Stimulated activated naive CD8-positive, alpha-beta T cell treated with anti-CD3 and anti-CD28 coated beads, Interleukin-15, Interleukin-2, amounts not matched to agents 100 U/mL and 50 U/mL, for 24 hours (primary cell): ENCODE measurements at regions not wholly inside any gene's neighbourhood (a gene's known extent, or its start where the extent isn't known, plus 50 kb on each side); places are given as distances from the start of the nearest gene placed in this dataset.
"Not testable (repeated sequence)": the region's sequence is repeated elsewhere in the genome, so short reads cannot be mapped to it uniquely, and the experiment has no call there.

Experiments used
- ATAC-seq: fragments of 150-1000 bp; cut with Tn5 transposase; one replicate; pipeline ENCODE4 v1.10.0; 2021
- DNase-seq: peaks from one replicate; pipeline ENCODE4 v3.0.0; 2021

DNA sequence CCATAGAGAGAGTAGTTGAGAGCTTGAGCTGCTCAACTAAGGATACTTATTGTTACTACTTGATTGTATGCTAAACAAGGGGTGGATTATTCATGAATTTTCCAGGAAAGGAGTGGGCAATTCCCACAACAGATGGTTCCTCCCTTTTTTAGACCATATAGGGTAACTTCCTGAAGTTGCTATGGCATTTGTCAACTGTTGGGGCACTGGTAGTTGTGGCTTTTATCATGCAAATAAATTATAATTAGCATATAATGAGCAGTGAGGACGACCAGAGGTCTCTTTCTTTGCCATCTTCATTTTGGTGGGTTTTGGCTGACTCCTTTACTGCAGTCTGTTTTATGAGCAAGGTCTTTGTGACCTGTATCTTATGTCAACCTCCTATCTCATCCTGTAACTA, 1403.5 kb upstream of the PABPC4L start:
- no peak for DNase-seq
- ATAC-seq = no peak

DNA sequence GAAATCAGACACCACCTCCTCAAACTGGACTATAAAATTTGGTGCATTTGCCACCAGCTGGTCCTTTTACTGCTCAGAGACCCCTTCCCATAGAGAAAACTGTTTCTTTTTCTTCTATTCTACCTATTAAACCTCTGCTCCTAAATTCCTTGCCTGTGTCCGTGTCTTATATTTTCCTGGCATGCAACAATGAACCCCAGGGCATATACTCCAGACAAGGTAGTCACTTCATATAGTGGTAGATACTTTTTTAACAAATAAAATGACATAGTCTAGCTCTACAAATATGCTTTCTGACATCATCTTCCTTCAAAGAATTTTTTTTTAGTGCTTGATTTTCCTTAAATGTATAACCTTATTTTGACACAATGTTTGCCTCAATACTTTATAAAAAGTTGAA, 1402.9 kb upstream of the PABPC4L start:
- DNase-seq = no peak
- ATAC-seq = no peak

DNA sequence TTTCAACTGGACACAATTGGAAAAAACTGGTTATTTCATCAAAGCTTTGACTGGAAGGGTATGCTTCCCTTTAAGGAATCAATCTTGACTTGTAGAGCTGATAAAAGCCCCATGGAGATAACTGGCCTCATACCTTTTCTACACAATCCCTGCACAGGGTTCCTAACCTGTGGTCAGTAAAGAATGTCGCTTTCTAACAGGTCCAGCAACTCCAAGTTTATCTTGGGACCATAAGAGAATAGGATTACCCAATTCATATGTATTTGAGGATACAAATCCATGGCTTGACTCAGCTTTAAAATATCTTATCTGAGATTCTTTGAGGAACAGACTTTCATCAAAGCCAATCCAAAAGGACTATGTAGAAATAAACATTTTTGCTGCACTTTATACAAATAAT, 1399.8 kb upstream of the PABPC4L start:
- no peak for ATAC-seq
- no peak for DNase-seq

DNA sequence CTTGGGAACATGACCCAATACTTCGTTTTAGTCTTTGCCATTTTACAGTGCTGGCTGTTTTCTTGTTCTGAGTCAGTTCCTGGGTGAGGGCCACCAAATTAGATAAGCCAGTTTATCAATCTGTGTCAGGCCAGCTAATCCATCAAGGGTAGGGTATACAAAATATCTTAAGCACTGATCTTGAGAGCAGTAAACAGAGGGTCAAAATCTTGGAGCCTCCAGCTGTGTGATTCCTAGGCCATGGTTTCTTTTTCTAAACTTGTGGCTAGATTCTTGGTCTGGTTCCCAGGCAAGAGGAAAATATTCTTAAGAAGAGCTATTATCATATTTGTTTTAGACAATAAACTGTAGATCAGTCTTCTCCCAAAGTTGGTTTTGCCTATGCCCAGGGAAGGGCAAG, 1396.6 kb upstream of the PABPC4L start:
- ATAC-seq (no peak), DNase-seq (no peak)

DNA sequence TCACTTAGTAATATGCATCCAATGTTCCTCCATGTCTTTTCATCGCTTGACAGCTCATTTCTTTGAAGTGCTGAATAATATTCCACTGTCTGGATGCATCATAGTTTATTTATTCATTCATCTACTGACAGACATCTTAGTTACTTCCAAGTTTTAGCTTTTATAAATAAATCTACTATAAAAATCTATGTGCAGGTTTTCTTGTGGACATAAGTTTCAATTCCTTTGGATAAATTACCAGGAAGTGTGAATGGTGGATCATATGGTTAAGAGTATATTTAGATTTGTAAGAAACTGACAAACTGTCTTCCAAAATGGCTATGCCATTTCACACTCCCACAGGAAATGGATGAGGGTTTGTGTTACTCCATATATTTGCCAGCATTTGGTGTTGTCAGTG, 1392.9 kb upstream of the PABPC4L start:
- no peak for ATAC-seq
- no peak for DNase-seq

DNA sequence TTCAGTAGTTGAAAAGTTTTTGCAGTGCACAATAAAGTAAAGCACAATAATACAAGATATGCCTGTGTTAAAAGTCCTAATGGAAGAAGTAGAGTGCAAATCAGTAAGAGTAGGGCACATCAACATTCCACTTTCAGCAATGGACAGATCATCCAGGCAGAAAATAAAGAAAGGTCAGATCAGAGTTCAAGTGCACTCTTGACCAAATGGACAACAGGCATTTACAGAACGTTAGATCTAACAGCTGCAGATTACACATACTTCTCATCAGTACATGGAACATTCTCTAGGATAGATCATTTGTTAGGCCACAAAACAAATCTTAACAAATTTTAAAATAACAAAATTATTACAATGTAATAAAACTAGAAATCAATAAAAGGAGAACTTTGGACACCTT, 1373.5 kb upstream of the PABPC4L start:
- DNase-seq (no peak), ATAC-seq (no peak)

DNA sequence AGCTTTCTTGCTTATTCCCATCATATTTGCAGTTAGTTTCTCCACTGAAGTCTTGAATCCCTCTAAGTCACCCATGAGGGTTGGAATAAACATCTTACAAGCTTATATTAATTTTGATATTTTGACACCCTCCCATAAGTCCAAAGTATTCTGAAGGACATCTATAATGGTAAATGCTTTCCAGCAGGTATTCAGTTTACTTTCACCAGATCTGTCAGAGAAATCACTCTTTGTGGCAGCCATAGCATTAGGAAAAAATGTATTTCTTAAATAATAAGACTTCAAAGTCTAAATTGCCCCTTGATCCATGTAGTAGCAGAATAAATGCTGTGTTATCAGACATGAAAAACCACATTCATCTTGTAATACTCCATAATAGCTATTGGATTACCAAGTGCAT, 1371.7 kb upstream of the PABPC4L start:
- DNase-seq = no peak
- ATAC-seq = no peak

DNA sequence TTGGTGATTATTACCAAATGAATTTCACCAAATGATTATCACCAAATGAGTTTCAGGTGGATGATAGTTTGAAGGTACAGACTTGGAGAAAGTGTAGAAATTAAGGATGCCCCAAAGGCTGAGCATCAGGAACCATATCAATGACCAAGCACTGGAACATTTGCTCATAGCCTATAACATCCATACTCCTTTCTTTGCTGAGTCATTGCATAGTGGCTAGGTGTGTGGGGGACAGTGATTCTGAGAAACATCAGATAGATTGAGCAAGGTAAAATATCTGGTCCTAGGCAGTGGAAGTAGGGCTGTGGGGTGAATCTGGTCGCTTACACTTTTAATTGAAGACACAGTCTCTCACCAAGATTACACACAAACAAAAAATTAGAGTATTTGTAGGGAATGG, 1362.5 kb upstream of the PABPC4L start:
- DNase-seq (no peak), ATAC-seq (no peak)

DNA sequence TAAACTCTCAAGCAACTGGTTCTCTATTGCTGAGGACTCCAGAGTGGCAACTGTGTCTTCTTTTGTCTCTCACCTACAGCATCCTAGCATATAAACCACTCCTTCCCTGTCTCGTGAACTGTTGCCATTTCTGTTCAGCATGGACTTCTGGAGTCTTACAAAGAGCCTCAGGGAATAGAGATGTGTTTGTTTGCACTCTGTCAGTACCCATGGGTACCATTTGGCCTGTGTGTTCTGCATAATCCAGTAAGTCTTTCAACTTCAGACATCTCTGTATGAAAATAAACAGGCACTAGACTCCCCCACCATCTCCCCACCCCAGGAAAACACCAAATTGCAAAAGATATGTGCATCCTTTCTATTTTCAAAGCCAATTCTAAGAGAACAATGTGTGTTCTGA, 1351.6 kb upstream of the PABPC4L start:
- DNase-seq = no peak
- ATAC-seq = no peak

DNA sequence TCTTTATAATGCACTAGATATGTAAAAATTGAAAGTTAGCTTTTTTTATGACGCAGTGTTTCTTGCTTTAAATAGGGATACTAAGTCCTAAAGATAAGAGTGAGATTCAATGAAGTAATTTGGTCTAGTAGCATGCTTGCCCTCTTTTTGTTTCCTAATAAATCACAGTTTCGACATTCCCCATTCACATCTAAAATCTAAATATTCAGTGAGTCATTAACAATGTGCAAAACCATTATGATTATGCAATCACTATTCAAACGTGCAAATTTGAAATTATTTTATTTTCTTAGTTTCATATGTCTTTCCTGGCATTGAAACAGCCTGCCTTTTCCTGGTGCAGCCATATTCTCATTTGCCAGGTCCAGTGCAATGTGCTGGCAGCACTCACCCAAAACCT, 1350.5 kb upstream of the PABPC4L start:
- DNase-seq = no peak
- no peak for ATAC-seq

DNA sequence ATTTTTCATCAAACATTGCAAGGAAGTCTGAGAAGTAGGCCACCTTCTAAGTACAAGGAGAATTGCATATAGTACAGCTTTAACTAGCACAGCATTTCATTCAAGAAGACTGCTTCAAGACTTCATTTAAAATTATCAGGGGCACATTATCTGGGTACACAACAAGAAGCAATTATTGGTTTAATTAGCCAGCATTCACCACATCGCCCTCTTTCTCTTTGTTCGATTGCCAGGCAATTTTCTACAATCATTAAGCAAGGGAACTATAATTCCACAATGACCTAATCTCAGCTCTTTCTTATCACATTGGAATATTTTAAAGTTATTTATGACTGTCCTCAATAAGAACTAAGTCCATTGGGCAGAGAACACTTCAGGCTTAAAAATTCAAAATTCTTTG, 1347.1 kb upstream of the PABPC4L start:
- DNase-seq = no peak
- ATAC-seq = no peak

DNA sequence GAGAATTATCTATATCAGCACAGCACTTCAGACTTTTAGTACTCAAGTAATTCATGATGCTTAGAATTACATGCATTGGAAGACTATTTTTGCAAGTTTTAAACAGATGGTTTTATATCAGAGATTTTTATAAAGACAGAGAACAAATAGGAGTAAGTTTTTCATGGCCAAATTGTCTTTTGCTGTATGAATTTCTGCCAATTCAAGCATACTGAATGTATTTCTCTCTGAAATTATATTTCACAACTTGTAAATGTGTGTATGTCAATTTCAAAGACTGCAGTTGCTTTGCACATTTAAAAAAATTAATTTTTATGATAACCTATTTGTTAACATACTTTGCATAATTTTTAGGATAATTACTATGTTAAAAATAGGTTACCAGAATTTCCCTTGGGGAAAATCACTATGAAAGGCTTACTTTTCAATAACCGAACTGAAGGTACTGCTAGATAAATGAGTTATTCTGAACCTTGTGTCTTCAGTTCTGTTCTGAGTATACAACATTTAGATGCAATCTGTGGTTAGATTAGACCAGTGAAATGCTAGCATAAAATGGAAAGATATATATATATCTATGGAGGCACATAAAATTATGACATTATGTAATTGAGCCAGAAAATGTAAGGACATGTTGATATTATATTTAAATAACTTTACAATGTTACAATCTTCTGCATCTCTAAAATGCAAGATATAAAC, 1344.2 kb upstream of the PABPC4L start:
- DNase-seq = no peak
- ATAC-seq = no peak

DNA sequence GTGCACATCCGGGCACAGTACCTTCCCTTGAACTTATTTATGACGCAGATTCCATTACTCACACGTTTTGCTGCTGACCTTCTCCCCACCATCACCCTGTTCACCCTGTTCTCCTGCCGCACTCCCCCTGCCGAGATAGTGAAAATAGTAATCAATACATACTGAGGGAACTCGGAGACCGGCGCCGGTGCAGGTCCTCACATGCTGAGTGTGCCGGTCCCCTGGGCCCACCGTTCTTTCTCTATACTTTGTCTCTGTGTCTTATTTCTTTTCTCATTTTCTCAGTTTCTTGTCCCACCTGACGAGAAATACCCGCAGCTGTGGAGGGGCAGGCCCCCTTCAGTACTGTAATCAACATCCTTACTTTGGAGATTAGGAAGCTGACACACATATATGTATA, 1337.1 kb upstream of the PABPC4L start:
- ATAC-seq = no peak
- no peak for DNase-seq

DNA sequence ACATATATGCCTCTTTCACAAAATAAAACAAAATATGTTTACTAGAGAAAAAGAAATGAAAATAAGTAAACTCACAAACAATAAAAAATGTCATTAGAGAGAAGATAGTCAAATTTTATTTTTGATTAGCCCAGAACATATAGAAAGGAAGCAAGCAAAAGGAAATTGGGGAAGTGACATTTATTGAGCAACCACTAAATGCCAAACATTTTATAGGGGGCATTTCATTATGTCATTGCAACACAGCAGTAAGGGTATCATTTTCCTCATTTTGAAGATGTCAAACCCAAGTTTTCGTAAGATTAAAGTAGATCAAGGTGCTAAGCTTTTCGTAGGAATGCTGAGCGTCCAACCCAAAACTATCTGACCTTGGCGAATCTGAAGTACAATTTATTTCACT, 1331.5 kb upstream of the PABPC4L start:
- DNase-seq (no peak), ATAC-seq (no peak)

DNA sequence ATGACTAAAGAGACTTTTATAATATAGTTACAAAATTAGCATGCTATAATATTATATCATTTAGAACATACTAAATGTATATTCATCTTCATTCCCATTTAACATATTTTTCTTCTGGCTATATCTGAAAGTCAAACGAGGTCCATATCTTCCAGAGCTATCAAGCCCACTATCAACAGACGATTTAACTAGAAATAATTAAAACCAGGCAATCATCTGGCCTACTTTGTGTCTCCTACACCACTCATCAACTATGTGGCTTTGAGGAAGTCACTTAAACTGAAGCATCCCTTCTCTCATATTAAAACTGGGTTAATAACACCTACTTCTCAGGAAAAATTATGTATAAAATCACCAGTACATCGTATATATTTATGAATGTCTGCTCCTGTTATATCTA, 1330.5 kb upstream of the PABPC4L start:
- DNase-seq (no peak), ATAC-seq (no peak)

DNA sequence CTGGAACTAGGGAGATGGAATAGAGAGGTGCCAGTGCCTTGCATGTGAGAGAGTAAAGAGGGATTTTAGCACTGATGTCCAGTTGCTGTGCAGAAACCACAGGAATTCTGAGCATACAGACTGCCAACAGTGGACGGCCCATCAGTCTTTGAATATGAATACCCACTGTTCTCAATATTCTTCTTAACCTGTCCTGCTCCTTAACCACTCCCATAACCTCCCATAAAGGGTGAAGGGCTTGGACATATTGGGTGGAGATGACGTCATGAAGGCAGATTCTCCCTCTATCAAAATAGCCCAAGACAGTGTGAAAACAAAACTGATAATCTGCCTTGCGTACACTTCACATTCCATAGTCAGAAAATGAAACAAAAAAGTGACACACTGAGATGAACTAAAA, 1313.7 kb upstream of the PABPC4L start:
- ATAC-seq = no peak

DNA sequence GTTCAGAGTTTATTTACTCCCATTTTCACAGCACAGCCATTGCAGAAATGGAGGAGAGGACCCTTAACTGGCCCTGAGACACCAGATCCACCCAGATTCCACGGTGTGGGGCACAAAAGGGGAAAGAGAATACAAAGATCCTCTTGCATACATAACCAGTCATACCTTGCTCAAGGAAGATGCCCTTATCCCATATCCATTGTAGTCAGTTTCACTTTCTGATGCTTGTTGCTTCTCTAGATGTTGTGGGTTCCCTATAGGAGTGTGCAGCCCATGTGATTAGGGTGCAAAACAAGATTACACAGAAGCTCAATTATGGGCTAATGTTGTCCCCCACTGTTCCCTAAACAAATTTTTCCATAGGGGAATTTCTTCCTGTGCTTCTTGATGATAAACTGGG, 1309.0 kb upstream of the PABPC4L start:
- DNase-seq (no peak), ATAC-seq (no peak)

More for the DNA sequence above, 1313.7 kb upstream of the PABPC4L start:
- no peak for DNase-seq

DNA sequence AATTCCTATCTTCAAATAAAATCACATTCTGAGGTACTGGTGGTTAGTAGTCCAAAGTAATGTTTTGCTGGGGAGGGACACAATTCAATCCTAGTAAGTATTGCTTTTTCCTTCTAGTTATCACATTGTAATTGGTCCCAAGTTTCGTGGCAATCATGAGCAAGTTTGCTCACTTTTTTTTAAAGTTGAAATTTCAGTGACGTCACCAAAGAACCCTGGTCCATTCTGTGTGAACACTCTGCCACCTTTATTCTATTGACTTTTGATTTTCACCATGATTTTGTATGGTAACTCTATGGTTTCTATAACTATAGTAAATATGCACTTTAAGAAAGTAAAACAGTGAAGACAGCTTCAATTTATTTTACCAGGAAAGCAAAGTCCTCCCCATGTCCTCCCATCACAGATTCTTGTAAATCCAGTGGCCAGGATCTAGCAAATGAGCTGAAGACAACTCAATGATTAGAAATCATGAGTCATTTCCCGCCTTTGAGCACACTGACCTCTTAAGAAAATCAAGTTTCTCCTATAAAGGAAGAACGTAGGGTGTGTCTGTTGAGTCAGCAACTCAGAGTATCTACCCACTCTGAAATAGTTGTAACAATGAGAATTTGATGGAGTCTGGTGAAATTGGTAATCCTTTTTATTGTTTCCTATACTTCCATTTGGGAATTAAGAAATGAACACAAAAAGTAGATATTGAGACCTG, 1306.6 kb upstream of the PABPC4L start:
- ATAC-seq (no peak), DNase-seq (no peak)

DNA sequence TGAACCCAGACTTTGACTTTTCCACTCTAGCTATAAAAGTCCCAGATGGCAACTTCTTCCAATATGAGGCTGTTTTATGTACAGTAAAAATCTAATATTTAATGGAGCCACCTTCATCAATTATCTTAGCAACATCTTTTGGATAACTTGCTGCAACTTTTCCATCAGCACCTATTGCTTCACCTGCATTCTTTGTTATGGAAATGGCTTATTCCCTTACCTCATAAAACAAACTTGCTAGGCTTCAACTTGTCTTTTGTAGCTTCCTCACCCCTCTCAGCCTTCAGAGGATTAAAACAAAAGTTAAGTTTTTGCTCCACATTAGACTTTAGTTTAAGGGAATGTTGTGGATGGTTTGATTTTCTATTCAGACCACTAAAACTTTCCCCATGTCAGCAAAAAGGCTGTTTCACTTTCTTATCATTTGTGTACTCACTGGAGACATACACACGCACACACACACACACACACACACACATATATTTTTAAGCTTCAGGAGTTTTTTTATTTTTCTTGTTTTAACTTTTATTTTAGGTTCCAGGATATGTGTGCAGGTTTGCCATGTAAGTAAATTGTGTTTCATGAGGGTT, 1296.1 kb upstream of the PABPC4L start:
- DNase-seq (no peak), ATAC-seq (no peak)

DNA sequence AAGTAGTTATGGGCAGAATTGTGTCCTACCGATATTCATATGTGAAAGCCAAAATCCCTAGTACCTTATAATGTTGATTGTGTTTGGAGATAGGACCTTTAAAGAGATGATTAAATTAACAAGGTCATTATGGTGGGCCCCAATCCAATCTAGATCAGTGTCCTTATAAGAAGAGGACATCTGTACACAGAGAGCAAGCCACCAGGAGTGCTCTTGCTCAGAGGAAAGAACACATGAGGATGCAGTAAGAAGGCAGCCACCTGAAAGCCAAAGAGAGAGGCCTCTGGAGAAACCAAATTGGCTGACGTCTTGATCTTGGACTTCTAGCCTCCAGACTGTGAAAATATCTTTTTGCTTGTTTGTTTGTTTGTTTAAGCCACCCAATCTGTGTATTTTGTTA, 1290.8 kb upstream of the PABPC4L start:
- ATAC-seq = no peak
- DNase-seq = no peak

DNA sequence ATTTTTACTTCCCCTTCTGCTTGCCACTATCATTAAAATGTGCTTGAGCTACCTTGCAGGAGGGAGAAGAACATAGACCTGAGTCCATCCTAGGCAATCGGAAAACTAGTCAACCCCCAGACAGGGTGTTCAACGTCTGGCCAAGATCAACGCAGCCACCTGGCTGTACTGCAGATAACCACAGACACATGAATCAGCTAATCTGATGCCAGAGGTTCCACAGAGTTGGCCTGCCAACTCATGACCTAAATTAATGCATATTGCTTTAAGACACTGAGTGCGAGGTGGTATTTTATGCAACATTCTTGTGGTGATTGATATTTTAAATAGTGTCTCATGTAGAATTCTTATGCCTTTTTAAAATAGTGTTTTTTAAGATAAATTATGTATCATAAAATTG, 1283.8 kb upstream of the PABPC4L start:
- ATAC-seq = no peak
- DNase-seq = no peak

DNA sequence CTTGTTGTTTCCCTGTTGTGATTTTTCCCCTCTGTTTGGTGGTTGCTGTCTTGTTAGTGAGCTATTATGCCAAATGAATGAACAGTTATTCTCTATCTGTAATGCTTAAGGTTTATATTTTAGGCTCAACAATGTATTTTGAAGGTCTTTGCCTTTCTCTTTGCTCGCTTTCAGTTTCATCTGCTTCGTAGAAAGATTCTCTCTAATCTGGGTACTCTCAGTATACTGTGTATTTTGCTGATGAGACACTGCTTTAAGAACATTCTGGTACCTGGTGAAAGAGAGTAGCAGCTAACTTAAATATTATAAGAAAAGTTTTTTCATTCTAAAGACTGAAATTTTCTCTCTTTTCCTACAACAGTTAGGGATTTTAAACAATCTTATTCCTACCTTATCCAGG, 1274.7 kb upstream of the PABPC4L start:
- DNase-seq (no peak), ATAC-seq (no peak)

DNA sequence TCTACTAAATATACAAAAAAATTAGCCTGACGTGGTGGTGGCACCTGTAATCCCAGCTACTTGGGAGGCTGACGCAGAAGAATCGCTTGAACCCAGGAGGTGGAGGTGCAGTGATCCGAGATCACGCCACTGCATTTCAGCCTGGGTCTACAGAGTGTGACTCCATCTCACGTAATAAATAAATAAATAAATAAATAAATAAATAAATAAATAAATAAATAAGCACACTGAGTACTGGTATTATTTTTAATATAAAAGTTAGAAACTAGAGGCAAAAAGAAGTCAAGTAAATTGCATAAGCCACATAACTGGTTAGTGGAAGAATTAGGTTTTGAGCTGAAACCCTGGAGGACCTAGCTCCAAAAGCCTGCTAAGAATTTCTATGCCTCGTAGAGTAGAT, 1262.7 kb upstream of the PABPC4L start:
- no peak for ATAC-seq

DNA sequence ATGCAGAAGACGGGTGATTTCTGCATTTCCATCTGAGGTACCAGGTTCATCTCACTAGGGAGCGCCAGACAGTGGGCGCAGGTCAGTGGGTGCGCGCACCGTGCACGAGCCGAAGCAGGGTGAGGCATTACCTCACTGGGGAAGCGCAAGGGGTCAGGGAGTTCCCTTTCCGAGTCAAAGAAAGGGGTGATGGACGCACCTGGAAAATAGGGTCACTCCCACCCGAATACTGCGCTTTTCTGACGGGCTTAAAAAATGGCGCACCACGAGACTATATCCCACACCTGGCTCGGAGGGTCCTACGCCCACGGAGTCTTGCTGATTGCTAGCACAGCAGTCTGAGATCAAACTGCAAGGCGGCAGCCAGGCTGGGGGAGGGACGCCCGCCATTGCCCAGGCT, 1246.0 kb upstream of the PABPC4L start:
- ATAC-seq, DNase-seq: not testable (repeated sequence)

More for the DNA sequence above, 1262.7 kb upstream of the PABPC4L start:
- no peak for DNase-seq
